WTC11 (cell line): ENCODE measurements at regions not wholly inside any gene's neighbourhood (a gene's known extent, or its start where the extent isn't known, plus 50 kb on each side); places are given as distances from the start of the nearest gene placed in this dataset.

Source experiments
- CTCF ChIP-seq: fragments of 200-600 bp; IDR thresholded peaks from 2 replicates; pipeline ENCODE4 v1.8.0; 2022; ENCODE audit warnings: antibody characterized with exemption
- ESRRA ChIP-seq: sonication (generic); formaldehyde crosslinking; IDR thresholded peaks from 2 replicates; pipeline ENCODE4 v1.8.1; 2022; ENCODE audit warnings: mild to moderate bottlenecking, missing genetic modification reagents, borderline replicate concordance
- TEAD1 ChIP-seq: sonication (generic); formaldehyde crosslinking; IDR thresholded peaks from 2 replicates; pipeline ENCODE4 v1.8.0; 2022; ENCODE audit warnings: mild to moderate bottlenecking, missing genetic modification reagents
- ZNF671 ChIP-seq: fragments of 250-450 bp; sonication (Bioruptor Pico); IDR thresholded peaks from 2 replicates; pipeline ENCODE4 v1.8.0; 2021; ENCODE audit warnings: mild to moderate bottlenecking

GRCh38 chrX:125096870-125097269 lies 222.8 kb upstream of the TEX13C start:
- TF ChIP-seq ESRRA (no peak), TEAD1 (CRISPR knock-in tag) (no peak), ZNF671 (CRISPR knock-in tag) (no peak), CTCF (no peak)
